ENCODE measurements at regions not wholly inside any gene's neighbourhood (a gene's known extent, or its start where the extent isn't known, plus 50 kb on each side); places are given as distances from the start of the nearest gene placed in this dataset.

GRCh38 chr18:6521803-6522418 lies 107.2 kb upstream of the L3MBTL4 start:
- TF ChIP-seq, protein P1, sequence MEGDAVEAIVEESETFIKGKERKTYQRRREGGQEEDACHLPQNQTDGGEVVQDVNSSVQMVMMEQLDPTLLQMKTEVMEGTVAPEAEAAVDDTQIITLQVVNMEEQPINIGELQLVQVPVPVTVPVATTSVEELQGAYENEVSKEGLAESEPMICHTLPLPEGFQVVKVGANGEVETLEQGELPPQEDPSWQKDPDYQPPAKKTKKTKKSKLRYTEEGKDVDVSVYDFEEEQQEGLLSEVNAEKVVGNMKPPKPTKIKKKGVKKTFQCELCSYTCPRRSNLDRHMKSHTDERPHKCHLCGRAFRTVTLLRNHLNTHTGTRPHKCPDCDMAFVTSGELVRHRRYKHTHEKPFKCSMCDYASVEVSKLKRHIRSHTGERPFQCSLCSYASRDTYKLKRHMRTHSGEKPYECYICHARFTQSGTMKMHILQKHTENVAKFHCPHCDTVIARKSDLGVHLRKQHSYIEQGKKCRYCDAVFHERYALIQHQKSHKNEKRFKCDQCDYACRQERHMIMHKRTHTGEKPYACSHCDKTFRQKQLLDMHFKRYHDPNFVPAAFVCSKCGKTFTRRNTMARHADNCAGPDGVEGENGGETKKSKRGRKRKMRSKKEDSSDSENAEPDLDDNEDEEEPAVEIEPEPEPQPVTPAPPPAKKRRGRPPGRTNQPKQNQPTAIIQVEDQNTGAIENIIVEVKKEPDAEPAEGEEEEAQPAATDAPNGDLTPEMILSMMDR (conservative IDR thresholded peaks at IDR 0.05), result peak; percentile 96
- no peak for TF ChIP-seq ZFX (IDR thresholded peaks at IDR 0.05)
